Loucy (cell line): ENCODE measurements at regions not wholly inside any gene's neighbourhood (a gene's known extent, or its start where the extent isn't known, plus 50 kb on each side); places are given as distances from the start of the nearest gene placed in this dataset.

Source experiments
- H2AFZ ChIP-seq: fragments of 200-600 bp; sonication (generic); 2 replicates; pipeline ENCODE4 v1.6.0; 2016; ENCODE audit warnings: antibody characterized with exemption, mild to moderate bottlenecking, low read length, moderate library complexity
- H3F3A ChIP-seq: fragments of 200-600 bp; 2 replicates; pipeline ENCODE4 v1.6.0; 2016; ENCODE audit warnings: antibody characterized with exemption, low read depth, mild to moderate bottlenecking
- H3K27me3 ChIP-seq: fragments of 200-600 bp; sonication (generic); 2 replicates; pipeline ENCODE4 v1.6.1; 2014; ENCODE audit warnings: low read length, mild to moderate bottlenecking; ENCODE audit not compliant: insufficient read depth, poor library complexity, severe bottlenecking
- H3K36me3 ChIP-seq: fragments of 200-600 bp; sonication (generic); 2 replicates; pipeline ENCODE4 v1.6.1; 2016; ENCODE audit warnings: low read length; ENCODE audit not compliant: insufficient read depth
- H3K4me1 ChIP-seq: fragments of 200-600 bp; sonication (generic); 2 replicates; pipeline ENCODE4 v1.5.1; 2014; ENCODE audit warnings: low read length, mild to moderate bottlenecking; ENCODE audit not compliant: insufficient read depth, poor library complexity, severe bottlenecking
- H3K4me2 ChIP-seq: fragments of 200-600 bp; sonication (generic); 2 replicates; pipeline ENCODE4 v1.6.0; 2014; ENCODE audit warnings: antibody characterized with exemption, low read length, low read depth, mild to moderate bottlenecking; ENCODE audit not compliant: poor library complexity, severe bottlenecking
- H3K4me3 ChIP-seq: fragments of 200-600 bp; sonication (generic); 2 replicates; pipeline ENCODE4 v1.5.1; 2014; ENCODE audit warnings: low read length, mild to moderate bottlenecking, mixed read lengths; ENCODE audit not compliant: poor library complexity, severe bottlenecking
- H3K79me2 ChIP-seq: fragments of 200-600 bp; sonication (generic); 2 replicates; pipeline ENCODE4 v1.6.1; 2014; ENCODE audit warnings: low read length; ENCODE audit not compliant: insufficient read depth
- H3K9ac ChIP-seq: fragments of 200-600 bp; sonication (generic); 2 replicates; pipeline ENCODE4 v1.6.0; 2014; ENCODE audit warnings: mild to moderate bottlenecking, low read depth, low read length, moderate library complexity; ENCODE audit not compliant: poor library complexity, severe bottlenecking
- H3K9me2 ChIP-seq: fragments of 200-600 bp; sonication (generic); replicated peaks from 2 replicates; pipeline ENCODE4 v1.6.1; 2016; ENCODE audit warnings: low read depth, low read length, mixed read lengths
- H3K9me3 ChIP-seq: fragments of 200-600 bp; sonication (generic); 2 replicates; pipeline ENCODE4 v1.6.1; 2014; ENCODE audit warnings: mild to moderate bottlenecking, antibody characterized with exemption, low read length, low read depth; ENCODE audit not compliant: insufficient read depth
- H4K20me1 ChIP-seq: fragments of 200-600 bp; sonication (generic); 2 replicates; pipeline ENCODE4 v1.6.0; 2014; ENCODE audit warnings: antibody characterized with exemption, low read length, mild to moderate bottlenecking; ENCODE audit not compliant: insufficient read depth, poor library complexity, severe bottlenecking
- CTCF ChIP-seq: fragments of 200-600 bp; sonication (generic); conservative IDR thresholded peaks from 2 replicates; pipeline ENCODE4 v1.5.1; 2014; ENCODE audit warnings: mild to moderate bottlenecking, antibody characterized with exemption, low read length
- EZH2phosphoT487 ChIP-seq: fragments of 200-600 bp; IDR thresholded peaks from 2 replicates; pipeline ENCODE4 v1.6.1; 2018; ENCODE audit warnings: antibody characterized with exemption, mild to moderate bottlenecking, moderate library complexity, borderline replicate concordance

- no peak overlapping the region for H2AFZ ChIP-seq
- H3K9me3 ChIP-seq, result no peaks in the 10 kb centered on the region
- no peaks in the 10 kb centered on the region for H3K27me3 ChIP-seq
- no peaks in the 10 kb centered on the region for H3K4me1 ChIP-seq
- H3K4me3 ChIP-seq, result no peak overlapping the region
- H3K9me2 ChIP-seq, result no peaks in the 10 kb centered on the region
- no peak overlapping the region for H3K4me2 ChIP-seq
- no peaks in the 10 kb centered on the region for H3K36me3 ChIP-seq
- H3F3A ChIP-seq, result no peaks in the 10 kb centered on the region
- no peak for TF ChIP-seq CTCF
- TF ChIP-seq EZH2phosphoT487, result no peak
- no peaks in the 10 kb centered on the region for H4K20me1 ChIP-seq
- no peak overlapping the region for H3K9ac ChIP-seq
- no peaks in the 10 kb centered on the region for H3K79me2 ChIP-seq
Measured at GRCh38 chrX:63285375-63285774, 65.8 kb downstream of the SPIN4 start.

- H3F3A ChIP-seq, result no peaks in the 10 kb centered on the region
- H3K4me3 ChIP-seq, result no peak overlapping the region
- H3K27me3 ChIP-seq, result no peaks in the 10 kb centered on the region
- H3K9me2 ChIP-seq, result no peaks in the 10 kb centered on the region
- H4K20me1 ChIP-seq, result no peaks in the 10 kb centered on the region
- no peaks in the 10 kb centered on the region for H3K36me3 ChIP-seq
- no peaks in the 10 kb centered on the region for H3K9me3 ChIP-seq
- no peak overlapping the region for H3K4me2 ChIP-seq
- no peak overlapping the region for H2AFZ ChIP-seq
- no peaks in the 10 kb centered on the region for H3K4me1 ChIP-seq
- H3K79me2 ChIP-seq, result no peaks in the 10 kb centered on the region
- TF ChIP-seq EZH2phosphoT487 (no peak), CTCF (no peak)
- no peak overlapping the region for H3K9ac ChIP-seq
Measured at GRCh38 chrX:63284659-63285058, 66.5 kb downstream of the SPIN4 start.

GRCh38 chrX:63283348-63283747 lies 67.8 kb downstream of the SPIN4 start:
- no peak overlapping the region for H2AFZ ChIP-seq
- no peaks in the 10 kb centered on the region for H3K4me1 ChIP-seq
- TF ChIP-seq CTCF (no peak), EZH2phosphoT487 (no peak)
- H3K9me2 ChIP-seq, result no peaks in the 10 kb centered on the region
- H3K4me3 ChIP-seq, result no peak overlapping the region
- no peaks in the 10 kb centered on the region for H3K36me3 ChIP-seq
- H3K79me2 ChIP-seq, result no peaks in the 10 kb centered on the region
- H3K27me3 ChIP-seq, result no peaks in the 10 kb centered on the region
- no peaks in the 10 kb centered on the region for H4K20me1 ChIP-seq
- no peaks in the 10 kb centered on the region for H3F3A ChIP-seq
- H3K4me2 ChIP-seq, result no peak overlapping the region
- no peaks in the 10 kb centered on the region for H3K9me3 ChIP-seq
- no peak overlapping the region for H3K9ac ChIP-seq
